CD4-positive, alpha-beta T cell treated with Interleukin-17A for 4 hours (primary cell): ENCODE measurements at regions not wholly inside any gene's neighbourhood (a gene's known extent, or its start where the extent isn't known, plus 50 kb on each side); places are given as distances from the start of the nearest gene placed in this dataset.

Experiments used
- DNase-seq: peaks from one replicate; pipeline ENCODE4 v3.0.0-alpha.2; 2020; ENCODE audit warnings: mixed read lengths

DNA sequence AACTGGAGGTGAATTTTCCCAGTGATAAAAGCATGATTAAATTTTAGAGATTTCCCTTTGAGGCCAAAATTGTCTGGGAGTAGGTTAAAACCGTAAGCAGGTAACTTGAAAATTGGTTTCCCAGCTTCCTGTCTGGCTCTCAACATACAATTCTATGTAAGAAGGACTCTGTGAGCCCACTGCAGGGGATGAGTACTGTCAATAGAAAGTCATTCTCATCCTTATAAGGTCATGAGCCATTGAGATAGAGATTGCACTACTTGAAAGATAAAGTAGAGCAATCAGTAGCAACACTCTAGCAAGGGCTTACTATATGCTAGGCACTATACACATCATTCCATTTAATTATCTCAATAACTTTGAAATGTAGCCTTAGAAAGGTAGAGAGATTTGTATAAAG is 225.6 kb upstream of the HMGA2 start:
- no peak for DNase-seq

DNA sequence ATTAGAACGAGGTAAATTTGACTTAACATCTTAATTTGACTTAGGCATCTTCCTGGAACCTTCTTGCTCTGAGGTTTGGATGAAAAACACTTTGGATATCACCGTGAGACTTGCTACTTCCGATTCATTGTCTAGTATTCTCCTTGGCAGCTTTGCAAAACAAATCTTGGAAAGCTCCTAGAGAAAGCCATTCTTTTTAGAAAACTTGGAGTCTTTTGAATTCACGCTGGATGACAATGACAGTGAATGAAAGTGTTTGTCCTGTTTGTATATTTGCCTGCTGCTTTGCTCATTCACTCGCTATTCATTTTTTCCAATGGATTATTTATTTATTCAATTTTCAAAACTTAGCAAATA is 222.1 kb upstream of the HMGA2 start:
- no peak for DNase-seq

DNA sequence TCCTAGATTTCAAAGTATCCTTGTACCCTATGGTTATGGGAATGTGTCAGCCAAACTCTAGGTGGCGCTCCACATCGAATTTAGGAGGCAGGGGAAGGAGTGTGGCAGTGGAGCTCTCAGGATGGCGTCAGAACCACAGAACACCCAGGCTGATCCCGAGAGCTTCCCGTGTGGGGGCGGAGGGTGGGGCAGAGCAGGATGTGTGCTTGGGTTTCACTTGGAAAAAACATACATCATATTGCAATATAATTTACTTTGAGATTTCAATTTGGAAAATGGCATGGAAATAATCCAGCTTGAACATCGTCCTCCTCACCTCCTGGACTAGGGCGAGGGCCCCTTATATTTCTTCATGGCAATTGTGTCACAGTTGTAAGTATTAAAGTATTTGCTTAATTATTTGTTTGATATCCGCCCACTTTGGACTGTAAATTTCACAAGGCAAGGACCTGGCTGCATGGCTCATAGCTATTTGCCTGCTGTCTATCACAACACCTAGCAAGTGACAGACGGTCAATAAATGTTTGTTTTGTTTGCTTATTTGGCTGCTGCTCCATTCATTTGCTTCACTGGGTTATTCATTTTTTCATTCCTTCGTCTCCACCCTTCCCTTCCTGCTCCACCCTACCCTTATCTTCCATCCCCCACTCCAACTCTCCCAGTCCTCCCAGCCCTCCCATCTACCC is 221.5 kb upstream of the HMGA2 start:
- peak; percentile 15 for DNase-seq

DNA sequence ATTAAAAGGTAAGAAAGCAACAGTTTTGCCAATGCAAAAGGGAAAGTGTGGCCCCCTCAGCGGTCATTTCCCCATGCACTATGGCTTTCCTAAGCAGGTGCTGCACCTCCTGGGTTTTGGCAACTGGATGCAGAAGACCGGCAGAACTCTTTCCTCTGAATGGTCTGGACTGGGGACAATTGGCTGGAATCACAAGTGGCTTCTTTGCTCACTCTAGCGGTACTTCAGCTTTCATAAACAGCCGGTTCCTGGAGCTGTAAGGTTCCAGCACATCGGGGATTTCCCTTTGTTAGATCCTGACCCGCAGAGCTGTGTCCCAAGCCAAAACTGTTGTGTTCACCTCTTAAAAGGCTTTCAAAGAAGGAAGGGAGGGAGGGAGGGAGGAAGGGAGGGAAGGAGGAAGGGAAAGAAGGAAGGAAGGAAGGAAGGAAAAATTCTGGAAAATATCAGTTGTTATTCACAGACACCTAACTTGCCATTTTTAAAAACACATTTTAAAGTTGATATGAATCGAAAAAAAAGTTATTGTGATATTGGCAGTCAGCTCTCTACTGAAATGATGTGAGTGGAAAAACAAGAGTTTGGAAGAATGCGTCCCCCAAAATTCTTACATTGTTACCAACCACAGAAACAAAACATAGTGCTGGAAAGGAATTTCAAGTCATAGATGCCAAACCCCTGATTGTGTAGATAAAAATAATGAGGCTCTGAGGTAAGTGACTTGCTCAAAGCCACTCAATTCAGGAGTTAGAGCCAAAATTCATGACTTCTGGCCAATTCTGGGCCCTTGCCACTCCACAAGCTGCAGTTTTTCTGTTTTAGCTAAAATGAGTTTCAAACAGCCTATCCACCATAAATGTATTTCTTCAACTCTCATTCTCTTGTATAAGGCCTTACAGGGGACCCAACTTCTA is 220.6 kb upstream of the HMGA2 start:
- DNase-seq = no peak

DNA sequence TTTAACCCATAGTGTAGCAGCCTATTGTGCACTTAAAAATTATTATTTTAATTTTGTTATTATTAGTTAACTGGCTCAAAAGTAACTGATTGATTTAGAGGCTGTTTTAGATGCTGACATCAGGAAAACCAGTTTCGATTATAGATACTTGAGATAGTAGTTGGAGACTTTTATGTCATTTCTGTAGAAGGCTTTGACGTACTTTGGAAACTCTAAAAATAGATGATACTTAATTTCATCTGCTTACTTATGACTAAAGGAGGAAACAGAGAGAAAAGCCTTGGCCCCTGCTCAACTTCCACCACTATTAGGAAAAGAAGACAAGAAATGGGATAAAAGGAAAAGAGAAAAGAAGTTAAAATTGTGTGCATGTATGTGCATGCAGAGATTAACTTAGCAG is 219.3 kb upstream of the HMGA2 start:
- DNase-seq = no peak

DNA sequence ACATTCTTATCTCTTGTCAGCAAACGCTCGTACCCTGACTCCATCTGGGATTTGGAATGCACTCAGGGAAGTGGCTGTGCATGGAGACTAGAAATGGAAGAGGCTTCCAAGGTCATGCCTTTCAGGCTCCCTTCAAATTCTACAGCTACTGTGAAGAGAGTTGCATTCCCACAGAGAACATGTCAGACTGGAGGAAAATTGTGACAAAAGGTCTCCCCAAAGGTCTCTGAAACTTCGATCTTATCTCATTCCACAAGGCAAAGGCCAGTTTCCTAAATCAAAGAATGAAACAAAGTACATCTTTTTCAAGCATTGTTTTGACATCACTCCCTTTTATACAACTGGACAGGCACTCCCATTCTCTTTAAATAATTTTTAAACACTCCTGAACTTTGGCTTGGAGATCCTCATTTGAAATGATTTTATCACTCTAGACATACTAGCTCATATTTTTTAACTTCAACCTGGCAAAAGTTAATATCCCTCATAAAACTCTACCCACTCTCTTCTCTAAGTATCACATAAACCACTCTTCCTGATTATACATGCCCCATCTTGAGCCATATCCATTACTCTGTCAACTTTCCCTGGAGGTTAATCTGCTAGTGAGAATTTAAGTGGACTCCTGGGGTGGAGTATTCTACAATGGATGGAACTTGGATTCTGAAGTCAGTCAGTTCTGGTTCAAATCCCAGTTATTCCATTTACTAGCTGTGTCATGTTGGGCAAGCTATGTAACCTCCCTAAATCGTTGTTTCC is 218.1 kb upstream of the HMGA2 start:
- no peak for DNase-seq

DNA sequence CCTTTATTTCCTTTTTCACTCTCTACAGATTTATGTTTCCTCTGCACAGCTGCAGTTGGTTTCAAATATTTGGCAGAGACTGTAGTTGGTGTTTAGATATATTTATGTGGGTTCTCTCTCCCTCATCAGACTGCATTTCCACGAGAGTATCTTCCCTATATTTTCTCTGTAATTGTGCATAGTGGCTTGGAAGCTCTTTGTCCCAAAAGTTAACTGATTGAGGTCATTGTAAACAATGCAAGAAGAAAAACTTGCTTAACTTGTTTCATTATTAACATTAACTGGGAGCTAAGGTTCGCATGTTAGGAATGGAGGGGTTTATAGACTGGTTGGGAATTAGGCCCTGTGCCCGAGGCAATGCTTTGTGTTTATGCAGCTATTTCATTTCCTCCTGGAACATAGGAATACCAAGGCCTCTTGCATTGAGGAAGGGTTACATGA is 216.9 kb upstream of the HMGA2 start:
- DNase-seq = no peak

DNA sequence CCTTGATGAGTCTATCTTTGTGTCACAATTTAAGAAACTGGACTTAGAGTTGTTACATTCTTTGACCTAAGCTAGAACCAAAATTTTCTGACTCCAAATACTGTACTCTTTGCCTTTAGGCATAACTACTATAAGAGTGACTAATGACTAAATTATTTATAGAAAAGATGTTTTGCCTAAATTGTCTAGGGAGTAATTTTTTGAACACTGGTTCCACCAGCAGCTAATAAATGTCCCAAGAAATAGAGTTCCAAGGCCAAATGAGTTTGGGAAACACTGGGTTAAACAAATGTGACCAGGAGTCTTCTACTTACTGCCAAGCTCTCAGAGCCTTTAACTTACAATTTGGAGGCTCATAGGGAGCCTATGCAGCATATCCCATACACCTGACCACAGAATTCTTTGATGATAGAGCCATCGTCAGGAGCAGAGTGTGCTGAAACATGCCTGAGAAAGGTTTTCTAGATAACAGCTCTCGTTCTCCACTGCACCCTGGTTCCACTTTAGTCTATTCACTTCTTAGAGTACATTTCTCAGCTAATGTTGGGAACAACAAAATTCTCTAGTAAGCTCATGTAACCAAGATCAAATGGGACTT is 215.9 kb upstream of the HMGA2 start:
- DNase-seq = no peak

DNA sequence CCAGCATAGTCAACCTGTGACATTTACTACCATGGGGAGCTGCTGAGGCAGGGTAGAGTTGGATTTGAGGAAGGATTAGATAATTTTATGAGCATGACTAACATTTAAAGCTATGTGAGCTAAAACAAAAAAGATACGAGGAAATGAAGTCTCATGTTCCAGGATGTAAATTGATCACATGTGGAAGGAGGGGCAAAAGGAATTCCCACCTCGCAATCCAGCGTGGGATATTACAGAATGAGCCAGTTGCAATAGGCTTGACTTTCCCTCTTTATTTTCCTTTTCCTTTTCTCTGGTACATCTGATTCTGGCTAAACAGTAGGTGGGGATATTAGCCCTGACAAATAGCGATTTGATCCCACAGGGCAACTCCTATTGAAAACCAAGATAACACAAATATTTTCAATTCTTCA is 214.9 kb upstream of the HMGA2 start:
- DNase-seq = no peak

DNA sequence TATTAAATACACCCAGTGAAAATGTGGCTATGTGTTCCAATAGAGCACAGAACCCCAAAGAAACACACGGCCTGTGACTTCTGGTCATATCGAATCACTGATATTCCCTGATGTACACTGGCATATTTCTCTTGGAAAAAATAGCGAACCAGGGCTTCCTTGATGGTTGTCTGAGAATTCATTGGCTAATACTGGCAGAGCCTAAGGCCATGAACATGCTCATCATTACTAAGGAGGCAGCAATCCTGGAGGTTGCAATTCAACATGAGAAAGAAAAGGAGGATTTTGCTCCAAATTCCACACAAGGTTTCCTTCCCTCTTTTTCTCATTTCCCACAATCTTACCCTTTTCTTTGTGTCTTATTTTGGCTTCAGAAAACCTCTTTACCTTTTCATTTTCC is 212.9 kb upstream of the HMGA2 start:
- no peak for DNase-seq

DNA sequence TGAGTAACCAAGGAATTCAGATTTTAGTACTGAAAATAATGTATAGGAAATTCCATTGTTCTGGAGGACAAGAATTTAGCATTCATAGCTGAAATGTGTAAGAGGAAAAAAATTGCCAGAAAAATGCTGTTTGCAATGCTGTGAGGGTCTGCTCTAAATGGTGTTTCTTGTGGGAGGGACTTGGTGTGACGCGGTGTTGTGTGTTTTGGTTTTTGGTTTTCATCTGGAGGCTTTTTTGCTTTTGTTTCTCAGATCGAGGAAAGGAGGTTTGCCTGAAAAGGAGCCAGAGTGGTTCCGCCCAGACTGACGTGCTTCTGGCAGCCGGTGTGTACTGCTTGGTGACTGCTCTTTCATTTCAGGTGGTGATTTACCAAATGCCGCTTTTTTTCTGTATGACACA is 211.8 kb upstream of the HMGA2 start:
- DNase-seq = no peak

DNA sequence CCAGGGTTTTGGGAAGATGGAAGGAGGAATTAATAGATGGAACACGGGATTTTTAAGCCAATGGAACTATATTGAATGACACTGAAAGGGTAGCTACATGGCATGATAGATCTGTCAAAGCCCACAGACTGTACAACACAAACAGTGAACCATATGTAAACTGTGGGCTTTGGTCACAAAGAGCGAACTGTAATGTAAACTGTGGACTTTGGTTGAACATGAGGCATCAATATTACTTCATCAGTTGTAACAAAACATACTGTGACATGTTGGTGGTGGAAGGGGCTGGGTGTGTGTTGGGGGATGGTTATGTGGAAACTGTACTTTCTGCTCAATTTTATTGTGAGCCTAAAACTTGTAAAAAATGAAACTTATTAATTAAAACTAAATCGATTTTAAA is 210.6 kb upstream of the HMGA2 start:
- no peak for DNase-seq

DNA sequence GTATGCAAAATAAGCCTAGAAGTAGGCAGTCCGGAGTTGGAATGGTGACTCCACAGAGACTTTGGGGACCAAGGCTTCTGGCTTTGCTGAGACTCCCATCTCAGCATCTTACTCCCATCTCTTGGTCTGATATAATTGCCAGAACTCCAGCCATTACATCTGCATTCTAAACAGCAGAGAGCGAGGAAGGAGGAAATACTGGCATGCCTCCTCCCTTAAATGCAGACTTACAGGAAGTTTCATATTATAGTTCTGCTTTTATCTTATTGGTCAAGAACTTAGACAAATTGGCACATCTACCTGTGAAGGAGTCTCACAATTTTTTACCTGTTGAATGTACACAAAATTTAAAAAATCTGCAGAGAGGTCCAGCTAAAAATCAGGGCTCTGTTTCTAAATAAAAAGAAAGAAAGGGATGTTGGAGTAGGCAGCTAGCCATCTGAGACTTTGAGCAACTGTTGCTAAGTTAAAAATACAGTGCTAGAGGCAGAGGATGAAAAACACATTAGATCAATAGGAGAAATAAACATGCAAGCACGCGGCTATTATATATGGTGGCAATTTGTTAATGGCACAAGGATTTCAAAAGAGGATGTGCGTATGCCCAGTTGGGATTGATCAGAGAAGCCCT is 209.9 kb upstream of the HMGA2 start:
- DNase-seq = no peak

DNA sequence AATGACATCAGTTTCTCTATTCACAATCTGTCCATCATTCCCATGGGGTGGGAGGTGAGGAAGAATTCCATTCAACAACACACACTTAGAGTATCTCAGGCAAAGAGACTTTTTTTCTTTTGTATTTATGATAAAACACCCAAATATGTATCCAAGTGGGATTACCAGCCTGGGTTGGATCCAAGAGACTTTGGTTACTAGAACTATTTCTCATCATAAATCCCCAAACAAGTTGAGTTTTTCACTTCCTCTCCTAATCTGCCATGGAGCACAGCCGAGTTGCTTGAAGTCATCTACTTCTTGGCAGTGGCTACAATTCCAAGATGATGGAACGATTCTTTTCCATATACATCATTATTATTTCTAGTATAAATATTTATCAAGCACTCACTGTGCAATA is 209.2 kb upstream of the HMGA2 start:
- DNase-seq = no peak

DNA sequence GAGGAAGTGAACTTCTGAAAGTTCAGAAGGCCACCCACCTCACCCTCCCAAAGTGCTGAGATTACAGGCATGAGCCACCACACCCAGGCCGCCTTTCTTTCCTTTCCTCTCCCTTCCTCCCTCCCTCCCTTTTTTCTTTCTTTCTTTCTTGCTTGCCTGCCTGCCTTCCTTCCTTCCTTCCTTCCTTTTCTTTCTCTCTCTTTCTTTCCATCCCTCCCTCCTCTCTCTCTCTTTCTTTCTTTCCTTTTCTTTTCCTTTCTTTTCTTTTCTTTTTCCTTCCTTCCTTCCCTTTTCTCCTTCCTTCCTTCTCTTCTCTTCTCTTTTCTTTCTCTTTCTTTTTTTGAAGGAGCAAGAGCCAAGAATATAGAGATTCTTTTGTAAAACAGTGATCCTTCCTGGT is 208.3 kb upstream of the HMGA2 start:
- no peak for DNase-seq

DNA sequence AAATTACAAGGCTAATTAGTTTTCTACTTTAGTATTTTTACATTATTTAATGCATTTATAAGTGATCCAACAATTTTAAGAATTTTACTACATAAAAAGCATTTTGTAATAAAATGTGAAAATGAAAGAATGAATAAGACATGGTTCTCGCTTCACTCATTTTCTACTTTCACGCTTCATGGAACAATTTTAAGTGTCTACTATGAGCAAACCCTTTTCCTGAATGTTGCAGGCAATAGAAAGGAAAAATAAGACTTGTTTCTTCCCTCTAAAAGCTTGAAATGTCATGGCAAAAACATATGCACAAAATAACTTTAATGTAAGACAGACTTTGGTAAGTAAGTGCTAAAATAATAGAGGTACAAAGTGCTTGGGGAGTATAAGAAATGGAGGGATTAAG is 205.7 kb upstream of the HMGA2 start:
- no peak for DNase-seq

DNA sequence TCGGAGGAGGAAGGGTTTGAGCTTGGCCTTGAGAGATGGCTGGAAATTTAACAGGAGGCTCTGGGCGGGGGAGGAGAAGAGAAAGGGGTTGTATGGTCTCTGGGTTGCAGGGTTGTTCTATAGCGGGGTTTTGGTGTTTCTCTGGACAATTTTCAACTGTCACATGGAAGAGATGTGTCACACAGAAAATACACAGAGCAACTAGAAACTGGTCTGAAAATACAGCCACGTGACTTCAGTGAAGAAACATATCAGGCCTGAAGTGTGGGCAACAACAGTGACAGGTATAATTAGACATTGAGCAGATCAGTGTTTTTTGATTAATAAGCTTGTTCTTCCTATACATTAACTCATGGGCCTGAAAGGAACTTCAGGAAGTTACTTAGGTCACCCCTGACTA is 205.3 kb upstream of the HMGA2 start:
- no peak for DNase-seq

DNA sequence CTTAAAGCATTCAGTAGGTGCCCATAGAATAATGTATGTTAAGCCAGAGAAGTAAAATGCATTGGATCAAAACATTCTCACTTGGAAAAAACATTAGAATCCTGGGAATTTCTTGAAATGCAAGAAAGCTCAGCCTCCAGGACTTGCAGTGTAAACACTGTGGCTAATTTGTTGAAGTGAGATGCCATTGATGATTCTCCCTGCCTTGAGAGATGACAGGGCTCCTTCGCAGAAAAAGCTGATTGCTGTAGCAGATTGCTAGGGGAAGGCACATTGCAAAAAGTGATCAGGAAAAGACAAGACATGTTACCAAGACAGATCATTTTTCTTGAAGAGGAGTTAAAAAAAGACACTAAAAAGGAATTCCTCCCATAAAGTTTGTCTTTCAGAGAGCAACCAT is 204.2 kb upstream of the HMGA2 start:
- DNase-seq = no peak

DNA sequence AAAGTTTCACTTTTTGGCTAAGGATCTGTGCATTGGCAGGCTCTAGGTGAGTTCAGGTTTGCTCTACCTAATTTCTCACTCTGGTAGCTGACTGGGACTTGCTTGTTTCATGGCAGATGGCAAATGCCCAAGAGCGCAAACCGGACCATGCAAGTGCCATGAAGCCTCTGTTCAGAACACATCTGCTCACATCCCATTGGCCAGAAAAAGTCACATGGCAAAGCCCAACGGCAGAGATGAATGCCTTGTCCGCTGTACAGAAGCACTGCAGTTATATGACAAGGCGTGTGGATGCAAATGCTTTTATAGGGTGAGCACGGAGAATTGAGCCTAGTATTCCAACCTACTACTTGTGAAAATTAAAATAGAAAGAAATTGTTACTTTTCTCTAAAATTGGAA is 202.2 kb upstream of the HMGA2 start:
- no peak for DNase-seq

DNA sequence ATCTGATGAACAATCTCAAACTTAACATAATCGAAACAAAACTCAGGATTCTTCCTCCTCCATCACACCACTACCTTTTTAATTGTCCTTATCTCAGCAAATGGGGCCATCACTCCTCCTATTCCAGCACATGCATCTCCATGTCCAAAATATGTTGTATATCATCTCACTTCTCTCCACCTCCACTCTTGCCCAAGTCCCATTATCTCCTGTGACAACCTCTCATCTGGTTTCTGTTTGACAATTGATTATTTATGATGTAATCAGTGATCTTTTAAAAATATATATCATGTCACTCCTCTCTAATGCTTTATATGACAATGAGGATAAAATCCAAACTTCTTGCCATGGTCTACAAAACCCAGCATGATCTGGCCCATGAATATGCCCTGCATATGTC is 200.8 kb upstream of the HMGA2 start:
- DNase-seq = no peak

DNA sequence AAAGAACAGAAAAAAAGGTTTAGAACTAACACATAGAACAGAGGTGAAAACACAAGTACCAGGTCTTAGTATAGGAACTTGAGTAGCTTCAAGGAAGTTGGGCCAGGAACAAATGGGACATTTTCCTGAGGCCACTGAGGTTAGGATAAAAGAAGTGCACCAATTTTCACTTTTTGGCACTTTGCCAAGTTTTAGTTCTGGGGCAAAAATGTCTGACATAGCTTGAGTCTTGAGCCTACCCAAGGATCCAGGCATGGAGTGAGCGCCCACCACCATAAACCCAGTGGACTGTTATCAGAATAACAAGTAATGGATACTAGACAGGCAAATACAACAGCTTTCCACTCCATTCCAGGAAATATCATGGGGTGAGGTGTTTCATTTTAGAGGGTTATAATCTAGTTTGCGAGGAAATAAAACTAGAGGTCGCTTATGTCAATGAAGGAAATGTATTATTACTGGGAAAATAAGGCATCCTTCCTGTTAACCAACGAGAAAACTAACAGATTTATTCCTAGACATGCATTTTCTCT is 199.7 kb upstream of the HMGA2 start:
- no peak for DNase-seq

DNA sequence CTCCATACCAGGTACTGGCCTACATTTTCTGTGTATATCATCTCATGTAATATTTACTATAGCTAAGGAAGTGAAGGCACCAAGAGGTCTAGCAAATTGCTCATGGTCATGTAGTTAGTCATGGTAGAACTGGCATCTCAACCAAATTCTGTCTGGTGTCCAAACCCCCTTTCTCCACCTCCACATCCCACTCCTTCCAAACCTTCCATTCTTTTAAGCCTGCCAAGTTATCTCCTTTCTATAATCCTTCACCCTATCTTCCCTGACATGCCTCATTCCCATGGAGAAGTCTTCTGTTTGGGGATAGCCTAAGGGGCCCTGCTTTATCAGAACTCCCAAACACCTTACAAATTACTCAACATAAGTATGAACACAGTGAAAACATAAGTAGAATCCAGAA is 196.2 kb upstream of the HMGA2 start:
- DNase-seq = no peak

DNA sequence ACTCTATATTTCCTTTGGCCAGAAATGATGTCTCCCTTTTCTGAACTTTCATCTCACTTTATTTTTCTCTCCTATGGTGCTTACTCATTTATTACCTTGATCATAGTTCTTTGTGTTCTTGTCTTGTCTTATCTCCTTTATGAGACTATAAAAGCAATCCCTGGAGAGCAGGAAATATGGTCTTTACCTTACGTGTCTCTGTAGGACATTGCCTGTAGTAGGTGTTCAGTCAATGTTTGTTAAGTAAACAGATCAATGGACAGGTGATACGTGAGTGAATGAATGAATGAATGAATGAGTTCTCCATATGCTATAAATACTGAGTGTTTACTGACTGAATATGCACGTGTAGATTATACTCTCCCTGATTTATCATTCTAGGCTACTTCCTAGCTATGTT is 193.7 kb upstream of the HMGA2 start:
- no peak for DNase-seq
